ENCODE measurements at regions not wholly inside any gene's neighbourhood (a gene's known extent, or its start where the extent isn't known, plus 50 kb on each side); places are given as distances from the start of the nearest gene placed in this dataset.

DNA sequence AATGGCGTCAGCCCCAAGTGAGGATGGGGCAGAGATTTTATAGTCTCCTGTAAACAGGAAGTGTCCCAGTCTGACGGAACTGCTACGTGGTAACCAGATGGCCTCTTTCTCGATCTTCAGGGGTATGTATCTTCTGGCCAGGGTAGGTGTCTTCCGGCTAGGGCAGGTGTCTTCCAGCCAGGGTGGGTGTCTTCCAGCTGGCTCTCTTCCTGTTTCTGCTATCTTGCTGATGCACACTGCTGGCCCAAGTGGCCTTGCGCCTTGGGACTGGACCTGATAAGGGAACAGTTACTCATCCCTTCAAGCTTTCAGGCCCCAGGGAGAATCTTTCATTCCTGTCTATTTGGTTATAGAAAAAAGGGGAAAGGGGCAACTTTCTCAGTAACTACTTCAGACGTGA, 178.7 kb upstream of the MAGEE2 start:
- Histone ChIP-seq H3K18ac (ENCODE audit: low read depth, low read length) (no peak overlapping the region), H3K9ac (ENCODE audit: low read depth, low read length) (no peak overlapping the region), H2AK9ac (replicated peaks; ENCODE audit: low read depth, low read length, poor library complexity) (no peak overlapping the region), H3K4me1 (ENCODE audit: control insufficient read depth, insufficient read depth, low read length) (no peaks in the 10 kb centered on the region), H4K5ac (ENCODE audit: low read depth, low read length) (no peak overlapping the region), H3K9me3 (ENCODE audit: control insufficient read depth, insufficient read depth, low read length) (peaks cover 4% of the 10 kb centered on the region), H3K27ac (ENCODE audit: insufficient read depth, low read length) (no peak overlapping the region), H2AK5ac (ENCODE audit: low read depth, low read length) (no peak overlapping the region), H2AFZ (replicated peaks; ENCODE audit: low read length, poor library complexity) (no peak overlapping the region), H2BK120ac (ENCODE audit: low read depth, low read length) (no peak overlapping the region), H3K27me3 (ENCODE audit: control insufficient read depth, insufficient read depth, low read length) (no peaks in the 10 kb centered on the region), H3K23ac (ENCODE audit: low read depth, low read length) (no peak overlapping the region), H3K36me3 (ENCODE audit: control insufficient read depth, insufficient read depth, low read length) (no peaks in the 10 kb centered on the region), H2BK20ac (ENCODE audit: low read depth, low read length) (no peak overlapping the region), H3K9me1 (ENCODE audit: insufficient read depth, low read length) (no peaks in the 10 kb centered on the region), H3K4me3 (ENCODE audit: insufficient read depth, low read depth, low read length) (no peak overlapping the region), H2BK5ac (ENCODE audit: low read depth, low read length, poor library complexity, severe bottlenecking) (no peak overlapping the region), H2BK15ac (ENCODE audit: low read depth, low read length) (no peak overlapping the region), H3K4ac (ENCODE audit: low read depth, low read length) (no peak overlapping the region), H4K8ac (ENCODE audit: low read depth in 2 of 2, low read length in 2 of 2) (no peak overlapping the region), H4K91ac (ENCODE audit: insufficient read depth, low read depth, low read length) (no peak overlapping the region), H3K4me2 (ENCODE audit: low read depth, low read length) (no peak overlapping the region), H3K79me1 (ENCODE audit: low read depth in 1 of 2, low read length in 2 of 2) (no peaks in the 10 kb centered on the region), H4K20me1 (ENCODE audit: insufficient read depth, low read length) (no peaks in the 10 kb centered on the region), H3K56ac (ENCODE audit: extremely low read depth, insufficient read depth, low read length) (no peak overlapping the region), H3K14ac (replicated peaks; ENCODE audit: low read depth, low read length) (no peak overlapping the region)
- TF ChIP-seq SMC3 (IDR thresholded peaks at IDR 0.05; ENCODE audit: low read depth, low read length): no peak
- no peak for TF ChIP-seq POLR2A (IDR thresholded peaks at IDR 0.05; ENCODE audit: low read depth, low read length)
- TF ChIP-seq FOS (IDR thresholded peaks at IDR 0.05; ENCODE audit: low read depth, low read length): no peak
- no peak for TF ChIP-seq BHLHE40 (IDR thresholded peaks at IDR 0.05; ENCODE audit: low read depth, low read length)
- TF ChIP-seq RAD21 (IDR thresholded peaks at IDR 0.05; ENCODE audit: low read length): no peak
- no peak for TF ChIP-seq NFE2L2 (IDR thresholded peaks at IDR 0.05; ENCODE audit: low read depth, low read length)
- ATAC-seq (ENCODE audit: low read depth) (no peak), DNase-seq (no peak)
- no TSS peak for BruUV-seq (replicated peaks)
- intact Hi-C loops (cut with micrococcal nuclease) (no loop called here), in situ Hi-C loops (cut with MboI; ENCODE audit: low sequenced_read_pairs) (no loop called here), dilution Hi-C loops (cut with HindIII; ENCODE audit: low sequenced_read_pairs, unreplicated experiment) (no loop called here)
- 70% methylated on average over 2 of the region's 7 CpGs; no CpG with 5 or more reads in 1 of the 2 experiments for WGBS, 2 experiments (ENCODE audit: extremely low coverage in 2 of 2, insufficient read length in 1 of 2)
- CTCF ChIA-PET: no interaction called here
- POLR2A ChIA-PET (ENCODE audit: unreplicated experiment): no interaction called here

Measured in IMR-90 (cell line).